Endothelial cell of umbilical vein (primary cell): ENCODE measurements at regions not wholly inside any gene's neighbourhood (a gene's known extent, or its start where the extent isn't known, plus 50 kb on each side); places are given as distances from the start of the nearest gene placed in this dataset.

Experiments used
- BruUV-seq: library from RNA; stranded (reverse); fragments of 400-500 nt; replicated peaks from 2 replicates; lab custom pipeline; 2021; lab: Mats Ljungman, UMichigan
- CTCF ChIA-PET: fragments of 300-600, 350-600 bp; sonication (Branson Sonifier 250); formaldehyde crosslinking; loops from one replicate; lab custom pipeline; 2021; ENCODE audit warnings: antibody characterized with exemption, inconsistent platforms; lab: Charles Lee
- POLR2A ChIA-PET: fragments of 300-600, 350-600 bp; sonication (Branson Sonifier 250); formaldehyde crosslinking; loops from one replicate; lab custom pipeline; 2021; ENCODE audit warnings: antibody characterized with exemption, inconsistent platforms; lab: Charles Lee
- DNase-seq: peaks from one replicate; pipeline ENCODE4 v3.0.0-alpha.2; 2011; ENCODE audit warnings: low read depth, low spot score
- FAIRE-seq: peaks from 2 replicates; lab custom pipeline; 2011; peaks lifted over from hg19 to GRCh38; lab: Jason Lieb, UNC
- H2AFZ ChIP-seq: 2 replicates; pipeline ENCODE4 v1.6.0; 2012; ENCODE audit warnings: low read depth, low read length, control low read depth, inconsistent platforms
- H3K27ac ChIP-seq: 2 replicates; pipeline ENCODE4 v1.5.1; 2011; ENCODE audit warnings: low read depth, mild to moderate bottlenecking, control low read depth, low read length, moderate library complexity; ENCODE audit not compliant: insufficient read depth
- H3K27me3 ChIP-seq, 2 experiments: 2 replicates each; pipeline versions ENCODE4 v1.6.0 to v1.6.1; 2011; ENCODE audit warnings: low read length in 2 of 2, mixed read lengths in 1 of 2; ENCODE audit not compliant: control insufficient read depth in 2 of 2, insufficient read depth in 2 of 2
- H3K36me3 ChIP-seq, 2 experiments: 2 replicates in 1 of 2; 3 replicates in 1 of 2; pipeline ENCODE4 v1.5.1; 2011; ENCODE audit warnings: low read length in 2 of 2, mild to moderate bottlenecking in 1 of 2, moderate library complexity in 1 of 2; ENCODE audit not compliant: control insufficient read depth in 2 of 2, insufficient read depth in 2 of 2; ENCODE audit errors: extremely low read depth in 1 of 2
- H3K4me1 ChIP-seq: 3 replicates; pipeline ENCODE4 v1.5.1; 2011; ENCODE audit warnings: mild to moderate bottlenecking, low read length; ENCODE audit not compliant: control insufficient read depth, insufficient read depth; ENCODE audit errors: extremely low read depth
- H3K4me2 ChIP-seq: 2 replicates; pipeline ENCODE4 v1.6.1; 2011; ENCODE audit warnings: low read length, control low read depth, mixed read lengths; ENCODE audit not compliant: insufficient read depth
- H3K4me3 ChIP-seq, 3 experiments: fragments of 200-600 bp in 1 of 3; sonication (generic), shearing (Covaris generic) in 1 of 3; replicated peaks in 1 of 3; 2 replicates each; pipeline ENCODE4 v1.5.1; 2011 to 2016; ENCODE audit warnings: control low read depth in 3 of 3, low read length in 3 of 3, mild to moderate bottlenecking in 2 of 3, inconsistent platforms in 1 of 3, low read depth in 1 of 3, moderate library complexity in 1 of 3; ENCODE audit not compliant: insufficient read depth in 1 of 3
- H3K79me2 ChIP-seq: 2 replicates; pipeline ENCODE4 v1.6.0; 2012; ENCODE audit warnings: low read length, inconsistent platforms; ENCODE audit not compliant: control insufficient read depth, insufficient read depth
- H3K9ac ChIP-seq: replicated peaks from 2 replicates; pipeline ENCODE3; 2011; ENCODE audit warnings: low read length, control low read depth; ENCODE audit not compliant: insufficient read depth; ENCODE audit errors: extremely low read depth
- H3K9me1 ChIP-seq: replicated peaks from 3 replicates; pipeline ENCODE4 v1.6.0; 2011; ENCODE audit warnings: mild to moderate bottlenecking, low read length; ENCODE audit not compliant: control insufficient read depth, insufficient read depth; ENCODE audit errors: extremely low read depth
- H3K9me3 ChIP-seq: replicated peaks from 2 replicates; pipeline ENCODE4 v1.5.1; 2012; ENCODE audit warnings: low read length, inconsistent platforms; ENCODE audit not compliant: control insufficient read depth, insufficient read depth
- H4K20me1 ChIP-seq: replicated peaks from 2 replicates; pipeline ENCODE3; 2011; ENCODE audit warnings: mild to moderate bottlenecking, low read length; ENCODE audit not compliant: control insufficient read depth, insufficient read depth; ENCODE audit errors: extremely low read depth
- EZH2 ChIP-seq: IDR thresholded peaks from 2 replicates; pipeline ENCODE4 v1.6.1; 2012; ENCODE audit warnings: borderline replicate concordance, low read depth, mild to moderate bottlenecking, moderate library complexity, low read length, inconsistent platforms; ENCODE audit not compliant: severe bottlenecking
- FOS ChIP-seq: IDR thresholded peaks from 2 replicates; pipeline ENCODE4 v1.6.1; 2011; ENCODE audit warnings: mild to moderate bottlenecking, low read length, moderate library complexity, borderline replicate concordance; ENCODE audit not compliant: insufficient read depth
- GATA2 ChIP-seq: IDR thresholded peaks from 2 replicates; pipeline ENCODE4 v1.7.0; 2011; ENCODE audit warnings: low read depth, mild to moderate bottlenecking, moderate library complexity, mixed read lengths, low read length; ENCODE audit not compliant: insufficient read length, insufficient read depth
- JUN ChIP-seq: IDR thresholded peaks from 2 replicates; pipeline ENCODE4 v1.6.1; 2011; ENCODE audit warnings: borderline replicate concordance, low read depth; ENCODE audit not compliant: insufficient read length, insufficient read depth
- MYC ChIP-seq: IDR thresholded peaks from one replicate; pipeline ENCODE4 v1.6.1; 2011; ENCODE audit warnings: mild to moderate bottlenecking, low read depth, low read length
- POLR2A ChIP-seq: IDR thresholded peaks from 2 replicates; pipeline ENCODE4 v1.6.1; 2012; ENCODE audit warnings: low read depth, mild to moderate bottlenecking, control low read depth, low read length
- POLR2AphosphoS5 ChIP-seq: IDR thresholded peaks from 2 replicates; pipeline ENCODE4 v1.6.1; 2012; ENCODE audit warnings: low read depth, mild to moderate bottlenecking, control low read depth, low read length, moderate library complexity; ENCODE audit not compliant: insufficient read depth
- dilution Hi-C: fragments of 300-500 bp; cut with MboI; formaldehyde crosslinking; loops from one replicate; pipeline ENCODE4 v1.15.0; 2019; ENCODE audit warnings: low sequenced_read_pairs; ENCODE audit not compliant: extremely low pct_ligation_motif_present
- intact Hi-C: fragments of 100-400 bp; cut with micrococcal nuclease; formaldehyde crosslinking; loops from one replicate; pipeline ENCODE4 v1.10.0; 2022
- TF ChIP-seq, protein P1 (sequence below): IDR thresholded peaks from 2 replicates; pipeline ENCODE4 v1.6.1; 2011; ENCODE audit not compliant: insufficient read depth, insufficient read length
- TF ChIP-seq, protein P2 (sequence below), 2 donors: IDR thresholded peaks; 1 replicate in 1 of 2; 2 replicates in 1 of 2; pipeline ENCODE4 v1.5.1; 2011; ENCODE audit warnings: low read length in 2 of 2, mild to moderate bottlenecking in 2 of 2, moderate library complexity in 2 of 2, control low read depth in 1 of 2, inconsistent platforms in 1 of 2, low read depth in 1 of 2; ENCODE audit not compliant: insufficient read depth in 1 of 2; ENCODE audit errors: extremely low read depth in 1 of 2

DNA sequence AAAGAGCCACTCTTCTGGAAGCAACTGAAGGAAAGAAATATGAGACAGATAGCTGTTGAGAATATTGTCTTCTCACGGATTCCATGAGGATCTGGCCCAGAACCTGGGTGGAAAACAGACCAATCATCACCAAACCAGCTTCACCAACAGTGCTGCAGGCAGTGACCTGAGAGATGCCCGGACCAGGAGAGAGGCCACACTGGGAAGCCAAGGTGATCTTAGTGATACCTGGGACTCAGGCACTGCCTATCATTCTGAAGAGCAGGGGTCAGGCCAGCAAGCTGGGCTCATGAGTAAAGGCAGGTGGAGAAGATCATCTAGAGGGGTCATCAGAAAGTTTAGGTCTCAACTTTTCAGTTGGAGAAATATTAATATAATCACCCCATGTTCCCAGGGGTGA, 595.8 kb upstream of the CADM1 start:
- FAIRE-seq (no peak), DNase-seq (no peak)
- Histone ChIP-seq H2AFZ (no peak overlapping the region), H3K9ac (no peak overlapping the region), H3K36me3 (no peaks in the 10 kb centered on the region), H4K20me1 (no peaks in the 10 kb centered on the region), H3K79me2 (no peaks in the 10 kb centered on the region), H3K4me2 (no peak overlapping the region), H3K27ac (no peak overlapping the region), H3K27me3 (no peaks in the 10 kb centered on the region), H3K9me1 (no peaks in the 10 kb centered on the region), H3K4me1 (no peaks in the 10 kb centered on the region), H3K4me3 (no peak overlapping the region), H3K9me3 (peaks cover 8% of the 10 kb centered on the region)
- TF ChIP-seq POLR2AphosphoS5 (no peak), EZH2 (no peak), FOS (no peak), POLR2A (no peak), GATA2 (no peak), JUN (no peak), MYC (no peak)
- TF ChIP-seq, protein P1, sequence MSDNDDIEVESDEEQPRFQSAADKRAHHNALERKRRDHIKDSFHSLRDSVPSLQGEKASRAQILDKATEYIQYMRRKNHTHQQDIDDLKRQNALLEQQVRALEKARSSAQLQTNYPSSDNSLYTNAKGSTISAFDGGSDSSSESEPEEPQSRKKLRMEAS, result no peak
- TF ChIP-seq, protein P2, sequence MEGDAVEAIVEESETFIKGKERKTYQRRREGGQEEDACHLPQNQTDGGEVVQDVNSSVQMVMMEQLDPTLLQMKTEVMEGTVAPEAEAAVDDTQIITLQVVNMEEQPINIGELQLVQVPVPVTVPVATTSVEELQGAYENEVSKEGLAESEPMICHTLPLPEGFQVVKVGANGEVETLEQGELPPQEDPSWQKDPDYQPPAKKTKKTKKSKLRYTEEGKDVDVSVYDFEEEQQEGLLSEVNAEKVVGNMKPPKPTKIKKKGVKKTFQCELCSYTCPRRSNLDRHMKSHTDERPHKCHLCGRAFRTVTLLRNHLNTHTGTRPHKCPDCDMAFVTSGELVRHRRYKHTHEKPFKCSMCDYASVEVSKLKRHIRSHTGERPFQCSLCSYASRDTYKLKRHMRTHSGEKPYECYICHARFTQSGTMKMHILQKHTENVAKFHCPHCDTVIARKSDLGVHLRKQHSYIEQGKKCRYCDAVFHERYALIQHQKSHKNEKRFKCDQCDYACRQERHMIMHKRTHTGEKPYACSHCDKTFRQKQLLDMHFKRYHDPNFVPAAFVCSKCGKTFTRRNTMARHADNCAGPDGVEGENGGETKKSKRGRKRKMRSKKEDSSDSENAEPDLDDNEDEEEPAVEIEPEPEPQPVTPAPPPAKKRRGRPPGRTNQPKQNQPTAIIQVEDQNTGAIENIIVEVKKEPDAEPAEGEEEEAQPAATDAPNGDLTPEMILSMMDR (IDR thresholded peaks at IDR 0.05; ENCODE audit: extremely low read depth in 1 of 2, insufficient read depth in 1 of 2, low read depth in 1 of 2, low read length in 2 of 2), result no peak
- BruUV-seq, result no TSS peak
- CTCF ChIA-PET, result no interaction called here
- intact Hi-C loops, result no loop called here
- dilution Hi-C loops, result no loop called here
- POLR2A ChIA-PET, result no interaction called here
